Activated CD4-positive, alpha-beta T cell treated with anti-CD3 and anti-CD28 coated beads, Interleukin-2, amount 50 U/mL, for 4 hours (primary cell): ENCODE measurements at regions not wholly inside any gene's neighbourhood (a gene's known extent, or its start where the extent isn't known, plus 50 kb on each side); places are given as distances from the start of the nearest gene placed in this dataset.

Source experiments
- DNase-seq, 2 experiments: peaks; one replicate each; pipeline ENCODE4 v3.0.0-alpha.2; 2020

- no peak for DNase-seq
Observed at GRCh38 chrX:120021927-120022326, 55.6 kb downstream of the RHOXF2B start.

DNA sequence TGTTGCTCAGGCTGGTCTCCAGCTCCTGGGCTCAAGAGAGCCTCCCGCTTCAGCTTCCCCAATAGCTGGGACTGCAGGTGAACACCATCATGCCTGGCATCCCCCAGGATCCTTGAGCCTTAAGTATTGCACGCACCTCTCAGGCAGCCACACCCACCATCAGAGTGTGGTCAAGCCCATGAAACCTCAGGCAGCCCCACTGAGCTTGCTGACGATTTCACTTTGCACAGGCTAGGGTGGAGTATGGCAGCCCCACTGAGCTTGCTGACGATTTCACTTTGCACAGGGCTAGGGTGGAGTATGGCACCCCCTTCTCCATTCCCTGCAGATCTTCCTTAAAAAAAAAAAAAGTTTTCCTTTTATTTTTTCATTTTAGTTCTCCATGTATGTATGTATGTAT lies 57.2 kb downstream of the RHOXF2B start:
- DNase-seq, result no peak

DNA sequence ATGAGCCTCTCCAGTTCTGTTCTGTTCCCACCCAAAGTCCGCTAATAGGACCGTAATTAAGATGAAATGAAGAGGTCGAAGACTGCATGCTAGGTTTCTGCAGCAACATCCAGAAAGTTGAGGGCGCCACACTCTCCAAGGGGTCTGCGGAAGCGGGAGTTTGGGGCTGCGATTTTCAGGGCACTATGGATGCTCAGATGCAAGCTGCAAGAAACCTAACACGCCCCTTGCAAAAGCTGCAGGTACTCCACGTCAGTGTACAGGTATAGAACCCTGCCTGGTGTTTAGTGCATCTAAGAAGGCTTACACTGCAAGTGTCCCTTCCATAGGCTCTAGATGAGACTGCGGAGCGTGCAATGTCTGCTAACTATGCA lies 61.4 kb downstream of the RHOXF2B start:
- no peak for DNase-seq

- DNase-seq, result no peak
Observed at GRCh38 chrX:120015145-120016067, 62.1 kb downstream of the RHOXF2B start.

DNA sequence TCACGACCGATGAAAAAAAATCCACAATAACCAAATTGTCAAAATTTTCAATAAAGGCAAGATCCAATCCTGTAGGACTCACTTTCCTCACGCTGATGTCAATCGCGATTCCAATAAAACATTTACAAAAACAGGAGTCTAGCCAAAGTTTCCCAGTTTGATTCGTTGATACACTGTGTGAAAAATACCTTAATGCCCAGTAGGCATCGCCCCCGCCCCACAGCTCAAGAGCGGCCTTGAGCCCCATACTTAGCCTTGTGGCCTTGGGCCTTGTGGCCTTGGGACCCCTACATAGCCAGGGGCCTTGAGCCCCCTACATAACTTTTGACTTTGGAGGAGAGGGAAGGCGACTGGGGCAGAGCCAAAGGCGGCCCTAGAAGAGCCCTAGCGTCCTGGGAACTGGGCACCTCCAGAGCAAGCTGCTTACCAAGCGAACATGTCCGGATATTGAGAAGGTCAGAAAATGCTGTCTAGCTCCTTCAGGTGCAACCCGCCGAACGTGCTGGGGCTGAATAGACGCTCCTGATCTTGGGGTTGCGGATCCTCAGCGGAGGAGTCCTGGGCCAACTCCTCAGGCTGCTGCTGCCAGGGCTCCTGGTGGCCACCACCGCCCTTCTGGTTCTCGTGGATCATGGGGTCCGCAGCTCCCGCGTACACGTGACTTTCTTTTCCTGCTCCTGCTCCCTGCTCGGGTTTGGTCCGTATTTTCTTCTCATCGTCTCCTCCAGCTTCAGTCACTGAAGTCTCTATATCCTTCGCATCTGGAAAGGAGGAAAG lies 62.9 kb downstream of the RHOXF2B start:
- DNase-seq, result no peak

- DNase-seq, result no peak
Observed at GRCh38 chrX:120001787-120002186, 58.2 kb upstream of the NKAP start.

- peak in 1 of 2 experiments; percentile 6 for DNase-seq
Observed at GRCh38 chrX:120000490-120001246, 57.1 kb upstream of the NKAP start.

DNA sequence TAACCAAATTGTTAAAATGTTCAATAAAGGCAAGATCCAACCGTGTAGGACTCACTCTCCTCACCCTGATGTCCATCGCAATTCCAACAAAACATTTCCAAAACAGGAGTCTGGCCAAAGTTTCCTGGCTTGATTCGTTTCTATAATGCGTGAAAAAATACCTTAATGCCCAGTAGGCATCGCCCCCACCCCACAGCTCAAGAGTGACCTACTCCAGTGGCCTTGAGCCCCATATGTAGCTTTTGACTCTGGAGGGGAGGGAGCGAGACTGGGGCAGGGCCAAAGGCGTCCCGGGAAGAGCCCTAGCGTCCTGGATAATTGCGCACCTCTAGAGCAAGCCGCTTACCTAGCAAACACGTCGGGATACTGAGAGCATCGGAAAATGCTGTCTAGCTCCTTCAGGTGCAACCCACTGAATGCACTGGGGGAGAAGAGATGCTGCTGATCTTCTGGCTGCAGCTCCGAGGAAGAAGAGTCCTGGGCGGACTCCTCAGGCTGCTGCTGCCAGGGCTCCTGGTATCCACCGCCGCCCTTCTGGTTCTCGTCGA lies 55.6 kb upstream of the NKAP start:
- DNase-seq, result no peak

DNA sequence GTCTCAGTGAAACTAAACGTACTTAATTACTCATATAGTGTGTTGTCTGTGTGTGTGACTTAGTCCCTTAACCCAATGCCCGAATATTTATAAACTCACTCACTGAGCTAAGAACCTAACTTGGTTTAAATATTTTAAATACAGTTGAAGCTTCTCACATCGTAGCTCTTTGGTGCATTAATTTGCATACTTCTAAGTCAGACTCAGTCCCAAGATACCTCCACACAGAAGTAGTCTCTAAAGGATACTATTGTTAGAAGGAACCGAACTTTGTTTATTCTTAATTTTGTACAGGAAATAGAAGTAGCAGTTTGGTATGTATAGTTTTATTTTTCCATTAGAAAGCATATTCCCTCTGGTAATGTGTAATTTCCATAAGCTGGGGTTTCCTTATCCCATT lies 54.0 kb upstream of the NKAP start:
- no peak for DNase-seq

GRCh38 chrX:119996600-119997524 lies 53.3 kb upstream of the NKAP start:
- DNase-seq, result no peak

DNA sequence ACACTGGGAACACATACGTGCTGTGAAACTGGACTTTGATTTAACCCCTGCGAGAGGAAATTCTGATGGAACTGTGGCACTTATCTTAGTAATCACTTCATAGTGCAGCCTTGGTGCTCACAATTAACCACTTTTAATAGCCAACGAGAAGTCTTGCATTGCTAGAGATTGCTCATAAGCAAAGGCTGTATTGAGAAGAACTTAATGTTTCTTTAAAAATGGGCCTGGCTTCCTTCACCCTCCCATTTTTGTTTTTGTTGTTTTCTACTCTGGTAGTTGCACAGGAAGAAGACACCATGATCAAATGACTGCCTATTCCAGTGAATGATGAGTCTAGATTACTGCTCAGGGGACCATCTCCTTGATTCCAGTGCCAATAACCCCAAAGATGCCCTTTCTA lies 52.5 kb upstream of the NKAP start:
- DNase-seq, result no peak
